ENCODE measurements at regions not wholly inside any gene's neighbourhood (a gene's known extent, or its start where the extent isn't known, plus 50 kb on each side); places are given as distances from the start of the nearest gene placed in this dataset.

DNA sequence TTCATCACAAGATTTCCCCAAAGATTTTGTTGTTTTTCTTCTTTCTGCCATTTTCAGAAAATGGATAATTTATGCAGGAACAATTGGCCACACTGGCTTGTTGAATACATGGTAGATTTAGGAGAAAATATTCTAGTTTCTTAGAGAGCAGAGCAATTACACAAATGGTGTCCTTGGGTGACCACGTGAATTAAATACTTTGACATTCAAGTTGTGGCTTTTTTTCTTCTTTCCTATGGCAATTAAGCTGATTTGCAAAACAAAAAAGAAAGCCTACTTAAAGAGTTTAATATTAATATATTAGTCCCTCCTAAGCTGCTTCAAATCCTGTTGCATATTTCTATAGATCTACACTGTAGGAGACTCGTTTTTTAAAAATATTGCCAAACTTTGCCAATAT lies 133.0 kb upstream of the HTR2C start:
- Histone ChIP-seq H3K18ac (ENCODE audit: insufficient read length, low read depth, low read length) (no peak overlapping the region), H3K23me2 (ENCODE audit: insufficient read length, low read depth, low read length, poor library complexity, severe bottlenecking) (no peaks in the 10 kb centered on the region), H2BK120ac (ENCODE audit: low read depth, low read length, poor library complexity, severe bottlenecking) (no peak overlapping the region), H3K27me3 (ENCODE audit: insufficient read depth, low read length) (peaks cover 10% of the 10 kb centered on the region; the same call in 1 of the 2 replicates), H3K79me2 (ENCODE audit: insufficient read depth, low read length) (no peaks in the 10 kb centered on the region), H2BK20ac (ENCODE audit: low read depth, low read length, poor library complexity, severe bottlenecking) (no peak overlapping the region), H2BK5ac (ENCODE audit: insufficient read length, low read length) (no peak overlapping the region), H2BK15ac (ENCODE audit: low read depth, low read length) (no peak overlapping the region), H3K9me3 (ENCODE audit: control insufficient read depth, low read depth, low read length) (no peaks in the 10 kb centered on the region), H2AFZ (ENCODE audit: low read length) (no peak overlapping the region), H3K56ac (ENCODE audit: insufficient read length, low read depth, low read length) (no peak overlapping the region), H3K4me2 (ENCODE audit: insufficient read depth, insufficient read length, low read length) (no peak overlapping the region), H4K20me1 (ENCODE audit: control insufficient read depth, insufficient read depth, insufficient read length) (no peaks in the 10 kb centered on the region), H3K79me1 (ENCODE audit: insufficient read depth, low read depth, low read length, poor library complexity, severe bottlenecking) (no peaks in the 10 kb centered on the region), H2BK12ac (ENCODE audit: insufficient read length, low read depth, low read length) (no peak overlapping the region), H3K27ac (ENCODE audit: insufficient read length, low read depth, low read length) (no peak overlapping the region), H3K23ac (ENCODE audit: insufficient read length, low read depth, low read length) (no peak overlapping the region), H2AK5ac (ENCODE audit: insufficient read length, low read length) (no peak overlapping the region), H3K9ac (ENCODE audit: extremely low read depth, insufficient read length, low read length) (no peak overlapping the region), H4K91ac (ENCODE audit: insufficient read length, low read depth, low read length) (no peak overlapping the region), H3K4ac (ENCODE audit: low read depth, low read length) (no peak overlapping the region), H3K14ac (ENCODE audit: insufficient read depth, low read length) (no peak overlapping the region), H4K8ac (replicated peaks; ENCODE audit: insufficient read length, low read depth, low read length) (no peak overlapping the region), H4K5ac (ENCODE audit: insufficient read length, low read depth, low read length) (no peak overlapping the region), H3K4me1 (ENCODE audit: insufficient read depth, low read length) (no peaks in the 10 kb centered on the region; the same call in 1 of the 2 replicates), H3T11ph (ENCODE audit: low read length) (no peak overlapping the region)
- Mint-ChIP-seq H3K27ac (no peak overlapping the region), H3K27me3 (ENCODE audit: low read depth) (peaks cover 32% of the 10 kb centered on the region), H3K9me3 (no peaks in the 10 kb centered on the region), H3K36me3 (ENCODE audit: insufficient read depth in 1 of 3, low read depth in 3 of 3) (peaks cover 3 to 9% (median 5%) of the 10 kb centered on the region in 3 experiments; a peak in 4 of 7 replicates), H3K4me3 (no peak overlapping the region), H3K4me1 (peaks cover 34 to 41% of the 10 kb centered on the region in 2 experiments)
- TF ChIP-seq, protein P1, sequence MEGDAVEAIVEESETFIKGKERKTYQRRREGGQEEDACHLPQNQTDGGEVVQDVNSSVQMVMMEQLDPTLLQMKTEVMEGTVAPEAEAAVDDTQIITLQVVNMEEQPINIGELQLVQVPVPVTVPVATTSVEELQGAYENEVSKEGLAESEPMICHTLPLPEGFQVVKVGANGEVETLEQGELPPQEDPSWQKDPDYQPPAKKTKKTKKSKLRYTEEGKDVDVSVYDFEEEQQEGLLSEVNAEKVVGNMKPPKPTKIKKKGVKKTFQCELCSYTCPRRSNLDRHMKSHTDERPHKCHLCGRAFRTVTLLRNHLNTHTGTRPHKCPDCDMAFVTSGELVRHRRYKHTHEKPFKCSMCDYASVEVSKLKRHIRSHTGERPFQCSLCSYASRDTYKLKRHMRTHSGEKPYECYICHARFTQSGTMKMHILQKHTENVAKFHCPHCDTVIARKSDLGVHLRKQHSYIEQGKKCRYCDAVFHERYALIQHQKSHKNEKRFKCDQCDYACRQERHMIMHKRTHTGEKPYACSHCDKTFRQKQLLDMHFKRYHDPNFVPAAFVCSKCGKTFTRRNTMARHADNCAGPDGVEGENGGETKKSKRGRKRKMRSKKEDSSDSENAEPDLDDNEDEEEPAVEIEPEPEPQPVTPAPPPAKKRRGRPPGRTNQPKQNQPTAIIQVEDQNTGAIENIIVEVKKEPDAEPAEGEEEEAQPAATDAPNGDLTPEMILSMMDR (conservative IDR thresholded peaks at IDR 0.05) = no peak
- no peak for DNase-seq
- no CpG with 5 or more reads among the region's 2 CpGs for WGBS (ENCODE audit: extremely low coverage, insufficient read length, low lambda C conversion rate)

Measured in H9 (cell line).